GM23248 (cell line): ENCODE measurements at regions not wholly inside any gene's neighbourhood (a gene's known extent, or its start where the extent isn't known, plus 50 kb on each side); places are given as distances from the start of the nearest gene placed in this dataset.
"Not testable (repeated sequence)": the region's sequence is repeated elsewhere in the genome, so short reads cannot be mapped to it uniquely, and the experiment has no call there.

Experiments
- DNase-seq: peaks from one replicate; pipeline ENCODE4 v3.0.0-alpha.2; 2015
- H2AFZ ChIP-seq: fragments of 200-600 bp; sonication (generic); 2 replicates; pipeline ENCODE4 v1.6.1; 2016; ENCODE audit warnings: antibody characterized with exemption
- H3F3A ChIP-seq: fragments of 200-600 bp; sonication (generic); 2 replicates; pipeline ENCODE4 v1.6.1; 2016; ENCODE audit warnings: mild to moderate bottlenecking, antibody characterized with exemption, mixed run types; ENCODE audit not compliant: insufficient read depth
- H3K27ac ChIP-seq: fragments of 200-600 bp; sonication (generic); 2 replicates; pipeline ENCODE4 v1.5.1; 2016; ENCODE audit warnings: mild to moderate bottlenecking
- H3K27me3 ChIP-seq: fragments of 200-600 bp; sonication (generic); replicated peaks from 2 replicates; pipeline ENCODE4 v1.6.1; 2016; ENCODE audit warnings: mild to moderate bottlenecking; ENCODE audit not compliant: insufficient read depth
- H3K36me3 ChIP-seq: fragments of 200-600 bp; sonication (generic); 2 replicates; pipeline ENCODE4 v1.6.1; 2016; ENCODE audit warnings: low read depth, mild to moderate bottlenecking
- H3K4me1 ChIP-seq: fragments of 200-600 bp; sonication (generic); 2 replicates; pipeline ENCODE4 v1.6.1; 2016; ENCODE audit warnings: mild to moderate bottlenecking; ENCODE audit not compliant: insufficient read depth
- H3K4me2 ChIP-seq: fragments of 200-600 bp; sonication (generic); one replicate; pipeline ENCODE4 v1.6.1; 2016; ENCODE audit warnings: mild to moderate bottlenecking; ENCODE audit not compliant: unreplicated experiment
- H3K4me3 ChIP-seq: fragments of 200-600 bp; sonication (generic); 2 replicates; pipeline ENCODE4 v1.5.1; 2016; ENCODE audit warnings: mild to moderate bottlenecking
- H3K79me2 ChIP-seq: fragments of 200-600 bp; sonication (generic); 2 replicates; pipeline ENCODE4 v1.6.1; 2016; ENCODE audit warnings: mild to moderate bottlenecking; ENCODE audit not compliant: insufficient read depth
- H3K9ac ChIP-seq: fragments of 200-600 bp; sonication (generic); 2 replicates; pipeline ENCODE4 v1.6.1; 2016; ENCODE audit warnings: mild to moderate bottlenecking
- H3K9me2 ChIP-seq: fragments of 200-600 bp; sonication (generic); 2 replicates; pipeline ENCODE4 v1.6.1; 2016; ENCODE audit warnings: mixed run types, mild to moderate bottlenecking, moderate library complexity; ENCODE audit not compliant: insufficient read depth
- H3K9me3 ChIP-seq: fragments of 200-600 bp; sonication (generic); one replicate; pipeline ENCODE4 v1.6.1; 2017; ENCODE audit warnings: low read depth
- H4K20me1 ChIP-seq: fragments of 200-600 bp; sonication (generic); 2 replicates; pipeline ENCODE4 v1.6.0; 2016; ENCODE audit not compliant: insufficient read depth
- EZH2 ChIP-seq: fragments of 200-600 bp; sonication (generic); IDR thresholded peaks from 2 replicates; pipeline ENCODE4 v1.6.1; 2018; ENCODE audit warnings: antibody characterized with exemption, mild to moderate bottlenecking; ENCODE audit not compliant: insufficient read depth, poor library complexity, severe bottlenecking
- EZH2phosphoT487 ChIP-seq: fragments of 200-600 bp; sonication (generic); IDR thresholded peaks from 2 replicates; pipeline ENCODE4 v1.6.1; 2018; ENCODE audit warnings: antibody characterized with exemption, moderate library complexity, mild to moderate bottlenecking, low read depth; ENCODE audit not compliant: insufficient read depth
- WGBS, 2 experiments: methylation state at CpG; one replicate each; pipeline ENCODE4 v1.1.6; 2015 to 2017; ENCODE audit warnings: low lambda C conversion rate in 2 of 2, low coverage in 1 of 2; ENCODE audit errors: missing lambda C conversion rate in 2 of 2; 5-methylcytosine and 5-hydroxymethylcytosine counted together
- in situ Hi-C: fragments of 300-500 bp; cut with MboI; formaldehyde crosslinking; loops from 2 replicates; pipeline ENCODE4 v1.15.0; 2020

- H2AFZ ChIP-seq: no peak overlapping the region
- H4K20me1 ChIP-seq: no peaks in the 10 kb centered on the region
- no peak overlapping the region for H3K9ac ChIP-seq
- no peaks in the 10 kb centered on the region for H3K27me3 ChIP-seq
- H3K4me1 ChIP-seq: no peaks in the 10 kb centered on the region
- H3K4me3 ChIP-seq: no peak overlapping the region
- no peaks in the 10 kb centered on the region for H3K9me2 ChIP-seq
- H3K27ac ChIP-seq: no peak overlapping the region
- no peaks in the 10 kb centered on the region for H3K9me3 ChIP-seq
- no peak for DNase-seq
- no peaks in the 10 kb centered on the region for H3K36me3 ChIP-seq
- no peaks in the 10 kb centered on the region for H3K79me2 ChIP-seq
- TF ChIP-seq EZH2phosphoT487 (no peak), EZH2 (no peak)
- 35 to 42% methylated on average over 2 of the region's 2 CpGs for WGBS, 2 experiments
- H3K4me2 ChIP-seq: no peak overlapping the region
- H3F3A ChIP-seq: no peaks in the 10 kb centered on the region
- in situ Hi-C loops: no loop called here
Measured at GRCh38 chr3:153864793-153865192, 256.4 kb upstream of the ARHGEF26 start.

- no peaks in the 10 kb centered on the region for H3K27me3 ChIP-seq
- no peaks in the 10 kb centered on the region for H4K20me1 ChIP-seq
- no peaks in the 10 kb centered on the region for H3K9me2 ChIP-seq
- DNase-seq: no peak
- no peak for TF ChIP-seq EZH2
- H3K4me2 ChIP-seq: no peak overlapping the region
- H3K9ac ChIP-seq: no peak overlapping the region
- H3K9me3 ChIP-seq: no peaks in the 10 kb centered on the region
- H2AFZ ChIP-seq: no peak overlapping the region
- in situ Hi-C loops: no loop called here
- H3K36me3 ChIP-seq: no peaks in the 10 kb centered on the region
- H3K27ac ChIP-seq: no peak overlapping the region
- H3F3A ChIP-seq: no peaks in the 10 kb centered on the region
- H3K4me1 ChIP-seq: no peaks in the 10 kb centered on the region
- no peaks in the 10 kb centered on the region for H3K79me2 ChIP-seq
- H3K4me3 ChIP-seq: no peak overlapping the region
Measured at GRCh38 chr3:153866901-153867300, 254.3 kb upstream of the ARHGEF26 start.

GRCh38 chr3:153874348-153874747 lies 246.8 kb upstream of the ARHGEF26 start:
- H3K9me2 ChIP-seq, in situ Hi-C loops, H3K4me3 ChIP-seq, H3K4me2 ChIP-seq, H3F3A ChIP-seq, H3K9ac ChIP-seq, H3K27ac ChIP-seq, DNase-seq, H3K27me3 ChIP-seq, H3K9me3 ChIP-seq, H3K4me1 ChIP-seq, H2AFZ ChIP-seq, H3K79me2 ChIP-seq, H4K20me1 ChIP-seq, H3K36me3 ChIP-seq: not testable (repeated sequence)
- 37 to 67% methylated on average over 2 of the region's 2 CpGs for WGBS, 2 experiments

- Histone ChIP-seq H2AFZ (no peak overlapping the region), H3K27ac (no peak overlapping the region), H3K36me3 (no peaks in the 10 kb centered on the region), H3K9me2 (no peaks in the 10 kb centered on the region), H3K4me3 (no peak overlapping the region), H3K4me2 (no peak overlapping the region), H3K79me2 (no peaks in the 10 kb centered on the region), H3K4me1 (no peaks in the 10 kb centered on the region), H4K20me1 (no peaks in the 10 kb centered on the region), H3K27me3 (no peaks in the 10 kb centered on the region), H3F3A (no peaks in the 10 kb centered on the region), H3K9me3 (no peaks in the 10 kb centered on the region), H3K9ac (no peak overlapping the region)
- no peak for DNase-seq
- in situ Hi-C loops: no loop called here
- 59 to 71% methylated on average over 2 of the region's 2 CpGs for WGBS, 2 experiments
- TF ChIP-seq EZH2phosphoT487 (no peak), EZH2 (no peak)
Measured at GRCh38 chr3:153880493-153880892, 240.7 kb upstream of the ARHGEF26 start.

- in situ Hi-C loops: no loop called here
Measured at GRCh38 chr3:153881201-153881600, 240.0 kb upstream of the ARHGEF26 start.

More at GRCh38 chr3:153881201-153881600, 240.0 kb upstream of the ARHGEF26 start:
- no peak overlapping the region for H2AFZ ChIP-seq
- H3K27ac ChIP-seq: no peak overlapping the region
- TF ChIP-seq EZH2: no peak
- no peak for TF ChIP-seq EZH2phosphoT487
- 60 to 63% methylated on average over 7 of the region's 7 CpGs for WGBS, 2 experiments
- no peaks in the 10 kb centered on the region for H3F3A ChIP-seq
- H4K20me1 ChIP-seq: no peaks in the 10 kb centered on the region
- no peaks in the 10 kb centered on the region for H3K27me3 ChIP-seq
- no peaks in the 10 kb centered on the region for H3K36me3 ChIP-seq
- no peak overlapping the region for H3K9ac ChIP-seq
- peak; percentile 45 for DNase-seq
- H3K79me2 ChIP-seq: no peaks in the 10 kb centered on the region
- H3K4me3 ChIP-seq: no peak overlapping the region
- H3K4me2 ChIP-seq: no peak overlapping the region
- H3K9me3 ChIP-seq: no peaks in the 10 kb centered on the region
- H3K9me2 ChIP-seq: no peaks in the 10 kb centered on the region
- no peaks in the 10 kb centered on the region for H3K4me1 ChIP-seq
